ENCODE measurements at regions not wholly inside any gene's neighbourhood (a gene's known extent, or its start where the extent isn't known, plus 50 kb on each side); places are given as distances from the start of the nearest gene placed in this dataset.

- TF ChIP-seq POLR2A (IDR thresholded peaks at IDR 0.05) (no peak), CTCF (IDR thresholded peaks at IDR 0.05) (no peak)
Measured at GRCh38 chr2:120556911-120557310, 178.8 kb upstream of the GLI2 start.
